ENCODE measurements at regions not wholly inside any gene's neighbourhood (a gene's known extent, or its start where the extent isn't known, plus 50 kb on each side); places are given as distances from the start of the nearest gene placed in this dataset.

- Histone ChIP-seq H3K4me3 (ENCODE audit: low read length) (no peak overlapping the region), H3K9ac (ENCODE audit: extremely low read depth, low read length, poor library complexity, severe bottlenecking) (no peak overlapping the region), H3K9me3 (ENCODE audit: control insufficient read depth, low read length) (no peaks in the 10 kb centered on the region), H3K27ac (ENCODE audit: low read depth, low read length) (no peak overlapping the region), H3K27me3 (ENCODE audit: control insufficient read depth, insufficient read depth, low read length, poor library complexity, severe bottlenecking) (no peaks in the 10 kb centered on the region), H3K4me1 (ENCODE audit: control insufficient read depth, insufficient read depth, low read length) (no peaks in the 10 kb centered on the region), H3K36me3 (ENCODE audit: control insufficient read depth, insufficient read depth, low read length) (no peaks in the 10 kb centered on the region)
- DNase-seq: no peak
- Mint-ChIP-seq H3K9me3 (no peaks in the 10 kb centered on the region), H3K4me3 (no peak overlapping the region), H3K27ac (no peak overlapping the region), H3K36me3 (ENCODE audit: low read depth) (no peaks in the 10 kb centered on the region), H3K4me1 (no peaks in the 10 kb centered on the region), H3K27me3 (ENCODE audit: insufficient read depth) (no peaks in the 10 kb centered on the region)
- 69 to 82% methylated on average over 5 to 6 of the region's 6 CpGs for WGBS, 2 experiments (ENCODE audit: insufficient coverage in 1 of 2, insufficient read length in 1 of 2)
- no peak for TF ChIP-seq CTCF (conservative IDR thresholded peaks at IDR 0.05)
Observed at GRCh38 chr6:147874322-147874721, 365.8 kb downstream of the SAMD5 start.

GRCh38 chr6:147879031-147879580 is 370.6 kb downstream of the SAMD5 start:
- Mint-ChIP-seq H3K9me3 (no peaks in the 10 kb centered on the region), H3K36me3 (ENCODE audit: low read depth) (no peaks in the 10 kb centered on the region), H3K4me3 (no peak overlapping the region), H3K27me3 (ENCODE audit: insufficient read depth) (no peaks in the 10 kb centered on the region), H3K27ac (no peak overlapping the region), H3K4me1 (no peaks in the 10 kb centered on the region)
- Histone ChIP-seq H3K9me3 (ENCODE audit: control insufficient read depth, low read length) (no peaks in the 10 kb centered on the region), H3K36me3 (ENCODE audit: control insufficient read depth, insufficient read depth, low read length) (no peaks in the 10 kb centered on the region), H3K4me1 (ENCODE audit: control insufficient read depth, insufficient read depth, low read length) (no peaks in the 10 kb centered on the region), H3K4me3 (ENCODE audit: low read length) (no peak overlapping the region), H3K9ac (ENCODE audit: extremely low read depth, low read length, poor library complexity, severe bottlenecking) (no peak overlapping the region), H3K27ac (ENCODE audit: low read depth, low read length) (no peak overlapping the region), H3K27me3 (ENCODE audit: control insufficient read depth, insufficient read depth, low read length, poor library complexity, severe bottlenecking) (no peaks in the 10 kb centered on the region)
- WGBS, 2 experiments (ENCODE audit: insufficient coverage in 1 of 2, insufficient read length in 1 of 2): 94 to 95% methylated on average over 9 of the region's 9 CpGs
- DNase-seq: no peak
- no peak for TF ChIP-seq CTCF (conservative IDR thresholded peaks at IDR 0.05)

GRCh38 chr6:147881432-147881831 is 372.9 kb downstream of the SAMD5 start:
- Histone ChIP-seq H3K36me3 (ENCODE audit: control insufficient read depth, insufficient read depth, low read length) (no peaks in the 10 kb centered on the region), H3K27ac (ENCODE audit: low read depth, low read length) (peak overlapping the region; percentile 32), H3K9me3 (ENCODE audit: control insufficient read depth, low read length) (peaks cover 1% of the 10 kb centered on the region), H3K4me3 (ENCODE audit: low read length) (no peak overlapping the region), H3K27me3 (ENCODE audit: control insufficient read depth, insufficient read depth, low read length, poor library complexity, severe bottlenecking) (no peaks in the 10 kb centered on the region), H3K4me1 (ENCODE audit: control insufficient read depth, insufficient read depth, low read length) (no peaks in the 10 kb centered on the region), H3K9ac (ENCODE audit: extremely low read depth, low read length, poor library complexity, severe bottlenecking) (no peak overlapping the region)
- no peaks in the 10 kb centered on the region for H3K4me1 Mint-ChIP-seq
- TF ChIP-seq CTCF (conservative IDR thresholded peaks at IDR 0.05): no peak
- no peak overlapping the region for H3K4me3 Mint-ChIP-seq
- no peak overlapping the region for H3K27ac Mint-ChIP-seq
- 51 to 80% methylated on average over 6 of the region's 6 CpGs for WGBS, 2 experiments (ENCODE audit: insufficient coverage in 1 of 2, insufficient read length in 1 of 2)
- no peaks in the 10 kb centered on the region for H3K27me3 Mint-ChIP-seq (ENCODE audit: insufficient read depth)
- peak; percentile 52 for DNase-seq
- no peaks in the 10 kb centered on the region for H3K9me3 Mint-ChIP-seq
- no peaks in the 10 kb centered on the region for H3K36me3 Mint-ChIP-seq (ENCODE audit: low read depth)

Data from endodermal cell (in vitro differentiated cells).